Activated naive CD8-positive, alpha-beta T cell treated with anti-CD3 and anti-CD28 coated beads for 36 hours (primary cell): ENCODE measurements at regions not wholly inside any gene's neighbourhood (a gene's known extent, or its start where the extent isn't known, plus 50 kb on each side); places are given as distances from the start of the nearest gene placed in this dataset.
"Not testable (repeated sequence)": the region's sequence is repeated elsewhere in the genome, so short reads cannot be mapped to it uniquely, and the experiment has no call there.

Experiments used
- DNase-seq: peaks from one replicate; pipeline ENCODE4 v3.0.0; 2021
- H3K27ac Mint-ChIP-seq: one replicate; pipeline ENCODE4 v1.8.0; 2022; ENCODE audit warnings: mild to moderate bottlenecking, moderate library complexity, mixed read lengths
- H3K27me3 Mint-ChIP-seq: one replicate; pipeline ENCODE4 v1.8.0; 2022; ENCODE audit warnings: mild to moderate bottlenecking, mixed read lengths
- H3K36me3 Mint-ChIP-seq: one replicate; pipeline ENCODE4 v1.8.0; 2021; ENCODE audit warnings: mild to moderate bottlenecking, mixed read lengths
- H3K4me1 Mint-ChIP-seq: one replicate; pipeline ENCODE4 v1.8.0; 2021; ENCODE audit warnings: mixed read lengths
- H3K4me3 Mint-ChIP-seq: one replicate; pipeline ENCODE4 v1.8.0; 2022; ENCODE audit warnings: mild to moderate bottlenecking, moderate library complexity, mixed read lengths
- H3K9me3 Mint-ChIP-seq: one replicate; pipeline ENCODE4 v1.8.0; 2022; ENCODE audit warnings: mixed read lengths

DNA sequence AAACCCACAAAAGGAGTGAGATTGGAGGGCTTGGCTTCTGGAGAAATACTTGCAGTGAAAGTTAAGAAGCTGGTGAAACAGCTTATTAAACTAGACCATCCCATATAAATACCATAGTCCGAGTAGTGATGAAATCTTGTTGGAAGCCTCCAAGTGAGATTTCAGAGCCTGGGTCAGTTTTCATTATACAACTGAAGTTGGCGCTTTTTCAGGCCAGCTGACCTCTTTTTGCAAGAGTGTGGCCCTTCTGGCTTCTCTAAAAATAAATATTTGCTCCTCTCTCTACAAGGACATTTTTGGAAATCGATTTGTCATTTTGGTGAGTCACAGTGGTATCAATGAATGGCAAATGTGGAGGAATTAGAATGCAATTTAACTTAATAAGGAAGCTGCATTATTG, 51.2 kb upstream of the THRB start:
- Mint-ChIP-seq H3K27ac (no peak overlapping the region), H3K9me3 (no peaks in the 10 kb centered on the region), H3K36me3 (no peaks in the 10 kb centered on the region)

DNA sequence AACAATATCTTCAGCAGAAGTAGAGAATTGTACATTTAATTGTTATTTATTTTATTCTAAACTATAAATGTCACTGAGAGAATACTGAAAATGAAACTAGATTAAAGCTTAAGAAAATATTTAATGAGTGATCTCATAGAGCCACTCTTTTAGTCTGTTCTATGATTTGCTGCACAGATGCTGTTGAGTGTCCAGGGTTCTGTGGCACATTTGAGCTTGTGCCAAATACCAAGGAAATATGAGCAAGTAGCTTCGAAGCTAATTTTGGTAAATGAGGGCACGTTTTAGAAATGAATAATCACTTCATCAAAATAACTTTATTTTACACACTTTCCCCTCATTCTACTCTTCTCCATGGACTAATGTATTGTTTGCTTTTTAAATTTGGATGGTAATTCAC, 53.6 kb upstream of the THRB start:
- H3K4me3 Mint-ChIP-seq = no peak overlapping the region
- no peaks in the 10 kb centered on the region for H3K36me3 Mint-ChIP-seq
- H3K4me1 Mint-ChIP-seq = no peaks in the 10 kb centered on the region
- no peaks in the 10 kb centered on the region for H3K27me3 Mint-ChIP-seq
- H3K27ac Mint-ChIP-seq = no peak overlapping the region
- no peak for DNase-seq
- no peaks in the 10 kb centered on the region for H3K9me3 Mint-ChIP-seq

More for the DNA sequence above, 51.2 kb upstream of the THRB start:
- no peak for DNase-seq
- H3K27me3 Mint-ChIP-seq = no peaks in the 10 kb centered on the region
- H3K4me1 Mint-ChIP-seq = no peaks in the 10 kb centered on the region
- no peak overlapping the region for H3K4me3 Mint-ChIP-seq

GRCh38 chr3:24550588-24550987, 55.9 kb upstream of the THRB start:
- H3K27ac Mint-ChIP-seq = no peak overlapping the region
- H3K27me3 Mint-ChIP-seq = no peaks in the 10 kb centered on the region
- H3K36me3 Mint-ChIP-seq = no peaks in the 10 kb centered on the region
- no peaks in the 10 kb centered on the region for H3K9me3 Mint-ChIP-seq
- no peak overlapping the region for H3K4me3 Mint-ChIP-seq
- no peaks in the 10 kb centered on the region for H3K4me1 Mint-ChIP-seq
- no peak for DNase-seq

DNA sequence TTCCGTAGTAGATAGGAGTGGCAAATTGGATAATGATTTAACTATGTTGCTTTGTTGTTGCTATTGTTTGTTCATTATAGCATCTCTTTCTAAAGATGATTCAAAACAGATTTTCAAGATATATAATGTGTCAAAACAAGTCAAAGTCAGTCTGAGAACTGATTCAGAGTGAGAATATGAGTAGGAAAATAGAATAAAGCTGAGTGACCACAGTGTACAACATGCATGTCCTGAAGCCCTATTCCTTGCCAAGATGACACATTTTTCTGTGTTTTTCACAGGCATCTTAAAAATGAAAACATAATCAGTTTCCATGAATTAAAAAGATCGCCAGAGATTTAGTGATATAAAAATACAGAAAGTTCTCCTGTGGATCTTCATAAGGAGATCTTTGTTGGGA, 57.0 kb upstream of the THRB start:
- DNase-seq = no peak
- Mint-ChIP-seq H3K4me1 (no peaks in the 10 kb centered on the region), H3K4me3 (no peak overlapping the region), H3K27me3 (no peaks in the 10 kb centered on the region), H3K27ac (no peak overlapping the region), H3K36me3 (no peaks in the 10 kb centered on the region), H3K9me3 (no peaks in the 10 kb centered on the region)

DNA sequence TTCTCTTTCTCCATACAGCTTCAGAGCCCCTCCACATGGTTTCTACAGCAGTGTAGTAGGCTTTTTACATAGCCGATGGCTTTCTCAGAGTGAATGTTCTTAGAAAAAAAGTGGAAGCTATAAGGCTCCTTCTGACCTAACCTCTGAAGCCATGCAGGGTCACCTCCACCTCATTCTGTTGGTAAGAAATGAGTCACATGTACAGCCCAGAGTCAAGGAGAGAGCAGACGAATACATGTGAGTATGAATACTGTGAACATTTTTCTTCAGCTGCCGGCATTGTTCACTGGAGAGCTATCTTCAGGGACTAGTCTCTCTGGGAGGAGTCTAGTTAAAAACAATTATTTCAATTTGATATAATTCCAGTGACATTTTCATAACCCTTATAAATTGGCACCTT, 68.2 kb upstream of the THRB start:
- Mint-ChIP-seq H3K27ac (no peak overlapping the region), H3K36me3 (no peaks in the 10 kb centered on the region), H3K27me3 (no peaks in the 10 kb centered on the region), H3K9me3 (peaks cover 2% of the 10 kb centered on the region), H3K4me1 (no peaks in the 10 kb centered on the region), H3K4me3 (no peak overlapping the region)
- DNase-seq = no peak

DNA sequence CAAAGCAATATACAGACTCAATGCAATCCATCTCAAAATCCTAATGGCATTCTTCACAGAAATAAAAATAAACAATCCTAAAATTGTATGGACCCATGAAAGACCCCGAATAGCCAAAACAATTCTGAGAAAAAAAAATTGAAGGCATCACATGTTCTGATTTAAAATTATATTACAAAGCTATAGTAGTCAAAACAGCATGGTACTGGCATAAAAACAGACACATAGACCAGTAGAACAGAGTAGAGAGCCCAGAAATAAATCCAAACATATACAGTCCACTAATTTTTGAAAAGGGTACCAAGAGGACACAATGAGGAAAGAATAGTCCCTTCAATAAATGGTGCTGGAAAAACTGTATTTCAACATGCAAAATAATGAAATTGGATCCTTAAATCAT, 70.4 kb upstream of the THRB start:
- Mint-ChIP-seq H3K27me3 (no peaks in the 10 kb centered on the region), H3K4me3 (no peak overlapping the region), H3K36me3 (no peaks in the 10 kb centered on the region), H3K27ac (no peak overlapping the region), H3K4me1 (no peaks in the 10 kb centered on the region), H3K9me3 (peaks cover 4% of the 10 kb centered on the region)
- DNase-seq = no peak

- Mint-ChIP-seq H3K36me3 (no peaks in the 10 kb centered on the region), H3K27me3 (no peaks in the 10 kb centered on the region)
These were observed 71.0 kb upstream of the THRB start for GRCh38 chr3:24565656-24566055.

GRCh38 chr3:24566927-24567326, 72.3 kb upstream of the THRB start:
- H3K27ac Mint-ChIP-seq = no peak overlapping the region

More at GRCh38 chr3:24565656-24566055, 71.0 kb upstream of the THRB start:
- no peaks in the 10 kb centered on the region for H3K4me1 Mint-ChIP-seq
- peaks cover 4% of the 10 kb centered on the region for H3K9me3 Mint-ChIP-seq
- no peak overlapping the region for H3K27ac Mint-ChIP-seq
- no peak overlapping the region for H3K4me3 Mint-ChIP-seq
- no peak for DNase-seq

GRCh38 chr3:24572409-24572808, 77.8 kb upstream of the THRB start:
- not testable (repeated sequence) for DNase-seq, H3K9me3 Mint-ChIP-seq, H3K27me3 Mint-ChIP-seq, H3K27ac Mint-ChIP-seq, H3K4me1 Mint-ChIP-seq, H3K36me3 Mint-ChIP-seq, H3K4me3 Mint-ChIP-seq

More at GRCh38 chr3:24566927-24567326, 72.3 kb upstream of the THRB start:
- Mint-ChIP-seq H3K4me3 (no peak overlapping the region), H3K9me3 (peaks cover 6% of the 10 kb centered on the region), H3K27me3 (no peaks in the 10 kb centered on the region), H3K4me1 (no peaks in the 10 kb centered on the region), H3K36me3 (no peaks in the 10 kb centered on the region)
- no peak for DNase-seq

DNA sequence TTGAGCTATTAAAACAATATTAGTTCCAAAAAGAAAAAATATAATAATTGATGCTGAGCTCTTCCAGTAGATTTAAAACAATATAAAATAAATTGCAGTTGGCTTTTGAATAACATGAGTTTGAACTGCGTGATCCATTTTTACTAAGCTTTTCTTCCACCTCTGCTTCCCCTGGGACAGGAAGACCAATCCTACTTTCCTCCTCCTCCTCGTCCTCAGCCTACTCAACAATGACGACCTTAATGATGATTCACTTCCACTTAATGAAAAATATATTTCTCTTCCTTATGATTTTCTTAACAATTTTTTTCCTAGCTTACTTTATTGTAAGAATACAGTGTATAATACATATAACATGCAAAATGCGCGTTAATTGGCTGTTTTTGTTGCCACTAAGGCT, 78.9 kb upstream of the THRB start:
- DNase-seq = no peak
- Mint-ChIP-seq H3K4me1 (no peaks in the 10 kb centered on the region), H3K4me3 (no peak overlapping the region), H3K27ac (no peak overlapping the region), H3K27me3 (no peaks in the 10 kb centered on the region), H3K36me3 (no peaks in the 10 kb centered on the region), H3K9me3 (peaks cover 7% of the 10 kb centered on the region)

DNA sequence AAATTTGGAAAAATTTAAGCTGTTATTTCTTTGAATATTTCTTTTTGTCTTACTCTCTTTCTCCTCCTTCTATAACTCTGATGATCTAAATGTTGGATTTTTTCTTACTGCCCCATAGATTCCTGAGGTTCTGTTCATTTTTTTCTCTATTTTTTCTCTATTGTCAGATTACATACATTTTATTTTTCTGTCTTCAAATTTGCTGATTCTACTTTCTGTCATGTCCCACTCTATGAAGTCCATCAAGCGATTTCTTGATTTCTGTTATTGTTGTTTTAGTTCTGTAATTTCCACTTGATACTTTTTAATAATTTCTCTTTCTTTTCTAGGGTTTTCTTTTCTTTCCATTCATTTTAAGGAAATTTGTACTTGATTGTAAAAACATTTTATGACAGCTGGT, 83.7 kb upstream of the THRB start:
- Mint-ChIP-seq H3K4me3 (no peak overlapping the region), H3K27ac (no peak overlapping the region), H3K9me3 (peaks cover 3% of the 10 kb centered on the region), H3K36me3 (no peaks in the 10 kb centered on the region), H3K4me1 (no peaks in the 10 kb centered on the region), H3K27me3 (no peaks in the 10 kb centered on the region)
- DNase-seq = no peak

DNA sequence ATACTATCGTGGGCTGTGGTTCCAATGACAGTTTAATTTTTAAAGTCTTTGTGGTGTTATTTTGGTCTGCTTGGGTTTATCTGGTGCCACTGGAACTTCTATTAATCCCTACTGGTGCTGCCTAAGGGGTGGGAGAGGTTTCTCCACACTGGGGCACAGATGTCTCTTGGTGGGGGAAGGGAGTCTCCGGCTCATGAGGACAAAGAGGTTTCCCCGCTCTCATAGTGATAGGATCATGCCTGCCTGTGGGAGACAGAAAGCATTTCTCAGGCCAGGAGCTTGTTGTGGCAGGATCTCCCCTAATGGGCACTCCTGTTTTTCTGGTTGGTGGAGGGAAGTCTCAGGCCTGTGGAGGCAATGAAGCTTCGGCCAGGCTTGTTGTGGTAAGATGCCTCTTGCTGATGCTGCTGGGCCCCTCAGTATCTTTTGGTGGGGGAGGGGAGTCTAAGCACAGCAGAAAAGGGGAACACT, 84.3 kb upstream of the THRB start:
- Mint-ChIP-seq H3K27me3 (no peaks in the 10 kb centered on the region), H3K27ac (no peak overlapping the region), H3K4me3 (no peak overlapping the region), H3K9me3 (peaks cover 1% of the 10 kb centered on the region), H3K36me3 (no peaks in the 10 kb centered on the region), H3K4me1 (no peaks in the 10 kb centered on the region)
- no peak for DNase-seq

- H3K4me3 Mint-ChIP-seq = no peak overlapping the region
- DNase-seq = no peak
- peaks cover 5% of the 10 kb centered on the region for H3K27me3 Mint-ChIP-seq
- no peaks in the 10 kb centered on the region for H3K4me1 Mint-ChIP-seq
- H3K27ac Mint-ChIP-seq = no peak overlapping the region
- peaks cover 1% of the 10 kb centered on the region for H3K9me3 Mint-ChIP-seq
- no peaks in the 10 kb centered on the region for H3K36me3 Mint-ChIP-seq
These were observed 88.1 kb upstream of the THRB start for GRCh38 chr3:24582431-24583403.

GRCh38 chr3:24586920-24587319, 92.3 kb upstream of the THRB start:
- peaks cover 11% of the 10 kb centered on the region for H3K27me3 Mint-ChIP-seq
- no peaks in the 10 kb centered on the region for H3K36me3 Mint-ChIP-seq
- DNase-seq = no peak
- H3K9me3 Mint-ChIP-seq = no peaks in the 10 kb centered on the region
- no peak overlapping the region for H3K4me3 Mint-ChIP-seq
- H3K27ac Mint-ChIP-seq = no peak overlapping the region
- no peaks in the 10 kb centered on the region for H3K4me1 Mint-ChIP-seq

GRCh38 chr3:24588629-24589512, 94.2 kb upstream of the THRB start:
- Mint-ChIP-seq H3K4me1 (no peaks in the 10 kb centered on the region), H3K27ac (no peak overlapping the region), H3K36me3 (no peaks in the 10 kb centered on the region)

More at GRCh38 chr3:24588629-24589512, 94.2 kb upstream of the THRB start:
- Mint-ChIP-seq H3K27me3 (peaks cover 11% of the 10 kb centered on the region), H3K4me3 (no peak overlapping the region), H3K9me3 (no peaks in the 10 kb centered on the region)
- no peak for DNase-seq
